IMR-90 (cell line): ENCODE measurements at regions not wholly inside any gene's neighbourhood (a gene's known extent, or its start where the extent isn't known, plus 50 kb on each side); places are given as distances from the start of the nearest gene placed in this dataset.

Experiments
- BHLHE40 ChIP-seq: fragments of 150-350 bp; IDR thresholded peaks from 2 replicates; pipeline ENCODE4 v1.6.1; 2016; ENCODE audit warnings: mild to moderate bottlenecking, low read depth, low read length
- MAZ ChIP-seq: IDR thresholded peaks from 2 replicates; pipeline ENCODE4 v1.6.1; 2012; ENCODE audit warnings: low read depth, mild to moderate bottlenecking, low read length, improper control_type of control experiment, moderate library complexity, borderline replicate concordance
- POLR2A ChIP-seq: IDR thresholded peaks from 2 replicates; pipeline ENCODE4 v1.6.1; 2012; ENCODE audit warnings: mild to moderate bottlenecking, low read depth, low read length
- RAD21 ChIP-seq: IDR thresholded peaks from 2 replicates; pipeline ENCODE4 v1.6.1; 2012; ENCODE audit warnings: low read length, improper control_type of control experiment
- SMC3 ChIP-seq: fragments of 150-350 bp; IDR thresholded peaks from 2 replicates; pipeline ENCODE4 v1.6.1; 2016; ENCODE audit warnings: low read depth, mild to moderate bottlenecking, antibody characterized with exemption, low read length, moderate library complexity
- TF ChIP-seq, protein P1 (sequence below): conservative IDR thresholded peaks from 2 replicates; pipeline ENCODE4 v1.5.1; 2012; ENCODE audit warnings: mild to moderate bottlenecking, low read depth, low read length, improper control_type of control experiment
- TF ChIP-seq, protein P2 (sequence below): fragments of 150-350 bp; IDR thresholded peaks from 2 replicates; pipeline ENCODE4 v1.6.1; 2017; ENCODE audit warnings: mild to moderate bottlenecking, antibody characterized with exemption, low read length, low read depth

DNA sequence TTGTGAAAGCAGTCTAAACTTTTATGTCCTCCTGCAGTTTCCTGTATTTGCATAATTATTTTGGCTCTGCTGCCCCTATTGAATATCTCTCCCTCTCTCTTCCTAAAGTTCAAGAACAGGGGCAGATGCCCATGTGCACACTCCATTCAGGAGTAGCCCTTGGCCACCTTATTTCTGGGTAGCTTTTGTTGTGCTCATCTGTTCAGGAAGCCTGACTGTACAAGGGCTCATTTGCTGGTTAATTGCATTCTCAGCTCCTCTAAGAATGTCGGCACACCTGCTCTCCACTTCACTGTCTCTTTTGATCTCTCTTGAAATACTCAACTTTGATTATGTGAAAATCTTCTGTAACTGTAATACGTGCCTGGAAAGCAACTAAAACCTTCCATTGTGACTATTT lies 1378.8 kb upstream of the CDH8 start:
- TF ChIP-seq POLR2A = no peak
- TF ChIP-seq, protein P1, sequence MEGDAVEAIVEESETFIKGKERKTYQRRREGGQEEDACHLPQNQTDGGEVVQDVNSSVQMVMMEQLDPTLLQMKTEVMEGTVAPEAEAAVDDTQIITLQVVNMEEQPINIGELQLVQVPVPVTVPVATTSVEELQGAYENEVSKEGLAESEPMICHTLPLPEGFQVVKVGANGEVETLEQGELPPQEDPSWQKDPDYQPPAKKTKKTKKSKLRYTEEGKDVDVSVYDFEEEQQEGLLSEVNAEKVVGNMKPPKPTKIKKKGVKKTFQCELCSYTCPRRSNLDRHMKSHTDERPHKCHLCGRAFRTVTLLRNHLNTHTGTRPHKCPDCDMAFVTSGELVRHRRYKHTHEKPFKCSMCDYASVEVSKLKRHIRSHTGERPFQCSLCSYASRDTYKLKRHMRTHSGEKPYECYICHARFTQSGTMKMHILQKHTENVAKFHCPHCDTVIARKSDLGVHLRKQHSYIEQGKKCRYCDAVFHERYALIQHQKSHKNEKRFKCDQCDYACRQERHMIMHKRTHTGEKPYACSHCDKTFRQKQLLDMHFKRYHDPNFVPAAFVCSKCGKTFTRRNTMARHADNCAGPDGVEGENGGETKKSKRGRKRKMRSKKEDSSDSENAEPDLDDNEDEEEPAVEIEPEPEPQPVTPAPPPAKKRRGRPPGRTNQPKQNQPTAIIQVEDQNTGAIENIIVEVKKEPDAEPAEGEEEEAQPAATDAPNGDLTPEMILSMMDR = no peak
- no peak for TF ChIP-seq SMC3
- TF ChIP-seq MAZ = no peak
- TF ChIP-seq RAD21 = no peak
- TF ChIP-seq BHLHE40 = no peak
- TF ChIP-seq, protein P2, sequence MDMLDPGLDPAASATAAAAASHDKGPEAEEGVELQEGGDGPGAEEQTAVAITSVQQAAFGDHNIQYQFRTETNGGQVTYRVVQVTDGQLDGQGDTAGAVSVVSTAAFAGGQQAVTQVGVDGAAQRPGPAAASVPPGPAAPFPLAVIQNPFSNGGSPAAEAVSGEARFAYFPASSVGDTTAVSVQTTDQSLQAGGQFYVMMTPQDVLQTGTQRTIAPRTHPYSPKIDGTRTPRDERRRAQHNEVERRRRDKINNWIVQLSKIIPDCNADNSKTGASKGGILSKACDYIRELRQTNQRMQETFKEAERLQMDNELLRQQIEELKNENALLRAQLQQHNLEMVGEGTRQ = no peak
